Astrocyte (in vitro differentiated cells and primary cell): ENCODE measurements at regions not wholly inside any gene's neighbourhood (a gene's known extent, or its start where the extent isn't known, plus 50 kb on each side); places are given as distances from the start of the nearest gene placed in this dataset.

Experiments used
- CTCF ChIP-seq: IDR thresholded peaks from 2 replicates; pipeline ENCODE4 v1.5.1; 2011; ENCODE audit warnings: low read depth, mild to moderate bottlenecking, inconsistent platforms, low read length, moderate library complexity; ENCODE audit not compliant: insufficient read depth
- EZH2 ChIP-seq: IDR thresholded peaks from 2 replicates; pipeline ENCODE4 v1.6.1; 2012; ENCODE audit warnings: mild to moderate bottlenecking, low read length, inconsistent platforms; ENCODE audit not compliant: insufficient read depth

GRCh38 chr20:48176139-48176538 is 390.9 kb upstream of the SULF2 start:
- TF ChIP-seq CTCF (no peak), EZH2 (no peak)
